ENCODE measurements at regions not wholly inside any gene's neighbourhood (a gene's known extent, or its start where the extent isn't known, plus 50 kb on each side); places are given as distances from the start of the nearest gene placed in this dataset.
A peak's percentile ranks its signal among the peaks of the same experiment; 100 is the strongest.

GRCh38 chr1:215459136-215459535, 108.0 kb upstream of the KCTD3 start:
- no peak for DNase-seq (ENCODE audit: low spot score)

- no peak for DNase-seq (ENCODE audit: low spot score)
Observed at GRCh38 chr1:215466361-215466760, 100.7 kb upstream of the KCTD3 start.

DNA sequence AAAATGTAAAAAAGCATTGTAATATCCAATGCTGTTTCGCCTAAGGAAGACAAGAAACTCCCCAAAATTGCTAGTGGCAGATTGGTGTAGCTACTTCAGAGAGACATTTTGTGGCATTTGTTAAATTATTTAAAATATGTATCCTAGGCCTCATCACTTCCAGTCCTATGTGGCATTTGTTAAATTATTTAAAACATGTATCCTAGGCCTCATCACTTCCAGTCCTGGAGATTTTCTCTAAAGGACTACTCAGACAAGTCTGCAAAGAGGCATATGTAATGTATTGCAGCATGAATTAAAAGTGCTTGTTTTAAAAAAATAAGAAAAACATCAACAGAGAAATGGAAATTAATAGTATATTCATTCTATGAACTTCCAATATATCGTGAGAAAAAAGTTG, 95.6 kb upstream of the KCTD3 start:
- DNase-seq (ENCODE audit: low spot score): no peak

DNA sequence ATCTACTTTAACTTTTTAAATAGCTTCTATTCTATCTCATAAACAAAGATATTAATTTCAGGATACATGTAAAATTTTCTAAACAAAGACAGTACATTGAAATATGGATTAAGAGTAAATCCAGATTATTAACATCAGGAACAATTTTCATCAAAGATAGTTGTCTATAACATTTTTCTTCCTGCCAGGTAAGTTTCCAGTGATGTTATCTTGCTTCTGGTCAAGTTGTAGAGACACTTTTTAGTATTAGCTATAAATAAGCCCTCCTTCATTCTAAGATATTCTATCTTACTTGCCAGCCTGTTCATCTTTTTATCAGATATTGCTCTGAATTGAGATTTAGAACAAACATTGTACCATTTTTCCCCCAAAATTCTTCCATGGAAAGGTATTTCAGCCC, 94.4 kb upstream of the KCTD3 start:
- no peak for DNase-seq (ENCODE audit: low spot score)

GRCh38 chr1:215473943-215474342, 93.2 kb upstream of the KCTD3 start:
- DNase-seq (ENCODE audit: low spot score): no peak

DNA sequence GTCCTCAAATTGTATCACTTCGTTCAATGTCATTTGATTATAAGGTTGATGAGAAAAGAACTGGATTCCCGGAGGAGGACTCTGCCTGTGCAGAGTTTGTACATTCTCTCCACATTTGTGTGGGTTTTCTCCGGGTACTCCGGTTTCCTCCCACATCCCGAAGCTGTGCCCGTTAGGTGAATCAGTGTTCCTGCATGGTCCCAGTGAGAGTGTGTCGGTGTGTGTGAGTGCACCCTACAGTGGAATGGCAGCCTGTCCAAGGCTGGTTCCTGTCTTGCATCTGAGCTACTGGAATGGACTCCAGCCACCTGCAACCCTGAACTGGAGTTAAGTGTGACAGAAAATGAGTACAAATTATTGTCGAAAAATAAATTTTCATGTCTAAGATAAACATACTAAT, 92.2 kb upstream of the KCTD3 start:
- peak; percentile 20 for DNase-seq (ENCODE audit: low spot score)

DNA sequence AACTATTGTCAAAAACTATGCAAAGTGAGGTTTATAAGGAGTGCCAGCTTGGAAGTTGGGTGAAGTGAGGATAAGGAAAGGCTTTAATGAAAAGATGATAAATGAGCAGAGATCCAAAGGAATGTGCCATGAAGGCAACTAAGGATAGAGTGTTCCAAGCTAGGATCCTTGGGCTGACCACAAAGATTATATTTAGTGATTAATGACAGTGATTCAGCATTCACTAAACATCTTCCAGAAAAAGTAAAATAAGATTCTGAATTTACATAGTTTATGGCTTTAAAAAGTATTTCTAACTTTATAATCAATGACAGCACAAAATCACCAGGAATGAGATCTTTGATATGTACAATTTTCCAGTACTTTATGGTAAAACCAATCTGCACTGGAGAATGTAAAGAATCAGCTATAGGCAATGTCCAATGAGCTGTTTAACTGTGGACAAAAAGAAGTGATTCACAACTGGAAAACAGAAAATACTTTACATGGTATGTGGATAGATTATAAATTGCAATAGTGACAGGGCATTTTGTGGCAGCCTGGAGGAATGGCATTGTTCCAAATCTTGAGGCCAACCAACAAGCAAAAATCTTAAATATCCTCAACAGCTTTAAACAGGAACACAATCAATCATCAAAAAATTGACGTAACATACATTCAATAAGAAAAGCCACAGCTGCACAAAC, 91.2 kb upstream of the KCTD3 start:
- no peak for DNase-seq (ENCODE audit: low spot score)

DNA sequence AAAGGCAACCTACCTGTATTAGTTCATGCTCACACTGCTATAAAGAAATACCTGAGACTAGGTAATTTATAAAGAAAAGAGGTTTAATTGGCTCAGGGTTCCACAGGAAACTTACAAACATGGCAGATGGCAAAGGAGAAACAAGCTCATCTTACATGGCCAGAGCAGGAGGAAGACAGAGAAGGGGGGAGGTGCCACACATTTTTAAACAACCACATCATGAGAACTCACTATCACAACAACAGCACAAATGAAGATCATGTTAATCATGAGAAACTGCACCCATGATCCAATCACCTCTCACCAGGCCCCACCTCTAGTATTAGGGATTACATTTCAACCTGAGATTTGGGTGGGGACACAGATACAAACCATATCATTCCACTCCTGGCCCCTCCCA, 90.6 kb upstream of the KCTD3 start:
- DNase-seq (ENCODE audit: low spot score): no peak

DNA sequence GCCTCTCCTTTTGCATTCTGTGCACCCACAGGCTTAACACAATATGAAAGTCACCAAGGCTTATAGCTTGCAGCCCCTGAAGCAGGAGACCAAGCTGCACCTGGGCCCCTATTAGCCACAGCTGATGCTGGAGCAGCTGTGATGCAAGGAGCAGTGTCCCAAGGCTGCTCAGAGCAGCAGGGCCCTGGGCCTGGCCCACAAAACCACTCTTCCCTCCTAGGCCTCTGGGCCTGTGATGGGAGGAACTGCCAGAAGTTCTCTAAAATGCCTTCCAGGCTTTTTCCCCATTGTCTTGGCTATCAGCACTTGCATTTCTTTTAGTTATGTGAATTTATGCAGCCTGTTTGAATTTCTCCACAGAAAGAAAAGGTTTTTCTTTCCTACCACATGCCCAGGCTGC, 89.5 kb upstream of the KCTD3 start:
- DNase-seq (ENCODE audit: low spot score): no peak

- no peak for DNase-seq (ENCODE audit: low spot score)
Observed at GRCh38 chr1:215479567-215479966, 87.5 kb upstream of the KCTD3 start.

DNA sequence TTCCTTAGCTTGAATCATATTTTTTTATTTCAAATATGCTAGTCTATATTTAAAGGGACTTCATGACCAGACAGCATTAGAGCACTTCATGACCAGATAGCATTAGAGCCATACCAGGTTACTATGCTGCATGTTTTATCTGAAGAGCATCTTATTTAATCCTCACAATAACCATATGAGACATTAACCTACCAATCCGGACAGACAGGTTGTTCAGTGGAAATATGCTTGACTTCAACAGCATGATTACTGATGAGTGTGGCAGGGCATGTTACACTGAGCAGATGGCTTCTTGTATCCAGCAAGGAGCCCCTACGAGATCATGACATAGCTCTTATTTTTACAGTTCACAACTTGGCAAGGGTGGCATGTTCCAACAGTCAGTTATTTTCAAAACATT, 85.0 kb upstream of the KCTD3 start:
- DNase-seq (ENCODE audit: low spot score): no peak

GRCh38 chr1:215484171-215484939, 82.7 kb upstream of the KCTD3 start:
- DNase-seq (ENCODE audit: low spot score): no peak

GRCh38 chr1:215487466-215487865, 79.6 kb upstream of the KCTD3 start:
- DNase-seq (ENCODE audit: low spot score): no peak

DNA sequence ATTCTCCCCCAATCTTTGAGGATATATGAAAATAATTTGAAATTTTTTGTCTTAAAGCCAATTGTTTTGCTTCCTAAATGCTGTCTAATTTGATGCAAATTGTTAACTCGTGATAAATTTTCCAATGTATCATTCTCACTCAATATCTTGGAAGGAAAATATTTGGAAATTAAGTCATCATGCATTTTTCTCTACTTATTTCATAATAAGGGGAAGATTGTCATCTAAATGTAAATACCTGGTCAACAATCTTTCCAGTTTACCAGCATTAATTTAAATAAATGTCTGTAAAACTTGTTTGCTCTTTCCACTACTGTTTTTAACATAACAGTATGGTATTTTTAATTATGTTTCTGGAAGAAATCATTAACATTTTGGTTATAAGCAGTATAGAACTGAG, 78.3 kb upstream of the KCTD3 start:
- no peak for DNase-seq (ENCODE audit: low spot score)

- DNase-seq (ENCODE audit: low spot score): no peak
Observed at GRCh38 chr1:215489771-215490565, 77.1 kb upstream of the KCTD3 start.

DNA sequence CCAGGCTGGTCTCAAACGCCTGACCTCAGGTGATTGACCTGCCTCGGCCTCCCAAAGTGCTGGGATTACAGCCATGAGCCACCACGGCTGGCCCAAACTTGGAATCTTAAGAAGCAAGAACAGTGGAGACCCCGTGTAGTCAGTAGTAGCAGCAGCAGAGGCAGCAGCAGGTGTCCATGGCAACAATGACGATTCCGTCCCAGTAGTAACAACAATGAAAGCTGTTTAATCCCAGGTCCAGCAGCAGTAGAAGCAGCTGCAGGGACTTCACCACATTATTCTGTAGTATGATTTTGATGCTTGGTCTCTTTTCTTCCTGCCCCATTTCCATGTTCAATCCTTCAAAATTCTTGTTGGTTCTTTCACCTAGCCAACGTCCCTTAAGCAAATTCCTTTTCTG, 69.6 kb upstream of the KCTD3 start:
- DNase-seq (ENCODE audit: low spot score): no peak

GRCh38 chr1:215501496-215501895, 65.6 kb upstream of the KCTD3 start:
- DNase-seq (ENCODE audit: low spot score): no peak

GRCh38 chr1:215502081-215502480, 65.0 kb upstream of the KCTD3 start:
- no peak for DNase-seq (ENCODE audit: low spot score)

GRCh38 chr1:215507119-215507518, 60.0 kb upstream of the KCTD3 start:
- DNase-seq (ENCODE audit: low spot score): no peak

- no peak for DNase-seq (ENCODE audit: low spot score)
Observed at GRCh38 chr1:215508311-215508710, 58.8 kb upstream of the KCTD3 start.

Data from Ammon's horn (tissue), 1 donor.